Uterus (tissue), 2 donors: ENCODE measurements at regions not wholly inside any gene's neighbourhood (a gene's known extent, or its start where the extent isn't known, plus 50 kb on each side); places are given as distances from the start of the nearest gene placed in this dataset.

Experiments
- CTCF ChIP-seq, 4 experiments: fragments of 200-600 bp in 2 of 4; fragments of 450-650 bp in 2 of 4; sonication (generic) in 2 of 4; IDR thresholded peaks; one replicate each; pipeline ENCODE4 v1.5.1; 2016 to 2019; ENCODE audit warnings: antibody characterized with exemption in 4 of 4, mild to moderate bottlenecking in 2 of 4, moderate library complexity in 1 of 4
- POLR2A ChIP-seq, 2 donors: fragments of 450-650 bp; IDR thresholded peaks; one replicate each; pipeline ENCODE4 v1.6.1; 2016; ENCODE audit warnings: antibody characterized with exemption in 2 of 2, mild to moderate bottlenecking in 1 of 2, moderate library complexity in 1 of 2

DNA sequence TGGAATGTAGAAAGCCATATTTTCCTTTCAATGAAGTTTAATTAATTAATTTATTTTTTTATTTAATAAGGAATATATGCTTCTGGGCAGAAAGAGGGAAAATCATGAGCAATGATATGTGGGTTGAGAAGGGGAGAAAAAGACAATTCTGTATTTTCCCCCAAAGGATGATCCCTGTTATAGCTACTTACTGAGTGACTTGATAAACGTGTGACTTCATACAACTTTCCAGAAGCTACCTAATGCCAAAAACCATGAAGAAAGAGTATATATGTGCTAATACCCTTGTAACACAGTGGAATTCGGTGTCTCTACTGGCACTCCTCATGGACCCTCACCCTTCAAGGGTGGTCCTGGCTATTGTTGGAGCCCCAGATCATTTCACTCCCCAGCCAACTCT, 335.0 kb upstream of the KLF4 start:
- TF ChIP-seq CTCF (IDR thresholded peaks at IDR 0.05) (no peak), POLR2A (IDR thresholded peaks at IDR 0.05) (no peak)
